HG03558 (cell line): ENCODE measurements at regions not wholly inside any gene's neighbourhood (a gene's known extent, or its start where the extent isn't known, plus 50 kb on each side); places are given as distances from the start of the nearest gene placed in this dataset.

ENCODE experiments used
- ATAC-seq: cut with Tn5 transposase; IDR thresholded peaks from one replicate; pipeline ENCODE4 v1.9.1; 2021; ENCODE audit warnings: moderate number of reproducible peaks; ENCODE audit not compliant: unreplicated experiment; ENCODE audit errors: extremely low read depth

- no peak for ATAC-seq
Observed at GRCh38 chr2:155377266-155377680, 678.8 kb downstream of the KCNJ3 start.

- no peak for ATAC-seq
Observed at GRCh38 chr2:155372969-155373368, 674.5 kb downstream of the KCNJ3 start.

GRCh38 chr2:155368934-155369333 lies 670.4 kb downstream of the KCNJ3 start:
- ATAC-seq: no peak

GRCh38 chr2:155364766-155365165 lies 666.3 kb downstream of the KCNJ3 start:
- no peak for ATAC-seq

- ATAC-seq: no peak
Observed at GRCh38 chr2:155363349-155363888, 664.9 kb downstream of the KCNJ3 start.

- no peak for ATAC-seq
Observed at GRCh38 chr2:155357172-155357571, 658.7 kb downstream of the KCNJ3 start.

GRCh38 chr2:155356250-155356649 lies 657.8 kb downstream of the KCNJ3 start:
- ATAC-seq: no peak

GRCh38 chr2:155350783-155351580 lies 652.5 kb downstream of the KCNJ3 start:
- no peak for ATAC-seq

- no peak for ATAC-seq
Observed at GRCh38 chr2:155332016-155332415, 633.5 kb downstream of the KCNJ3 start.

GRCh38 chr2:155320236-155320635 lies 621.7 kb downstream of the KCNJ3 start:
- ATAC-seq: no peak

- ATAC-seq: no peak
Observed at GRCh38 chr2:155318710-155319109, 620.2 kb downstream of the KCNJ3 start.

GRCh38 chr2:155315768-155316167 lies 617.3 kb downstream of the KCNJ3 start:
- no peak for ATAC-seq

- no peak for ATAC-seq
Observed at GRCh38 chr2:155310589-155310988, 612.1 kb downstream of the KCNJ3 start.

- no peak for ATAC-seq
Observed at GRCh38 chr2:155309483-155309882, 611.0 kb downstream of the KCNJ3 start.

- ATAC-seq: no peak
Observed at GRCh38 chr2:155308367-155309009, 610.0 kb downstream of the KCNJ3 start.

GRCh38 chr2:155301221-155301620 lies 602.7 kb downstream of the KCNJ3 start:
- ATAC-seq: no peak

GRCh38 chr2:155298001-155298400 lies 599.5 kb downstream of the KCNJ3 start:
- ATAC-seq: no peak

GRCh38 chr2:155294358-155294757 lies 595.9 kb downstream of the KCNJ3 start:
- ATAC-seq: no peak

GRCh38 chr2:155281907-155282306 lies 583.4 kb downstream of the KCNJ3 start:
- no peak for ATAC-seq

- ATAC-seq: no peak
Observed at GRCh38 chr2:155273323-155273722, 574.8 kb downstream of the KCNJ3 start.

- no peak for ATAC-seq
Observed at GRCh38 chr2:155266583-155266982, 568.1 kb downstream of the KCNJ3 start.

GRCh38 chr2:155266109-155266508 lies 567.6 kb downstream of the KCNJ3 start:
- no peak for ATAC-seq
